ENCODE measurements at regions not wholly inside any gene's neighbourhood (a gene's known extent, or its start where the extent isn't known, plus 50 kb on each side); places are given as distances from the start of the nearest gene placed in this dataset.

DNA sequence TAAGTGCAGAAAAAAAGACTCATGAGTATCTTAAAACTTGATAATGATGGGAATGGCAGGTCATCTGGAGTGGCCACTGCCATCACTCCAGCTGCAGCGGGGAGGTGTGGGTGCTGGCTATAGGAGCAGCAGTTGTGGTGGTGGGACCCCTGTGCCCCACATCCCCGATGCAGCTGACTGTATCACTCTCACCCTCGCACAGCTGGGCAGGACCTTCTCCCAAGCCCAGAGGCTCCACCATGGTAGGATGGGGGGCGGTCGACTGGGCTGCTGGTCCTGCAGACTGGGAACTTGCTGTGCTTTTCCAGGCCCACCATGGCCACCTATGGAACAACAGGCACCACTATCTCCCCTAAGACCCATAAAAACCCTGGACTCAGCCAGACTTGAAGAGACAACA is 844.4 kb downstream of the SORCS1 start:
- TF ChIP-seq, protein P1, sequence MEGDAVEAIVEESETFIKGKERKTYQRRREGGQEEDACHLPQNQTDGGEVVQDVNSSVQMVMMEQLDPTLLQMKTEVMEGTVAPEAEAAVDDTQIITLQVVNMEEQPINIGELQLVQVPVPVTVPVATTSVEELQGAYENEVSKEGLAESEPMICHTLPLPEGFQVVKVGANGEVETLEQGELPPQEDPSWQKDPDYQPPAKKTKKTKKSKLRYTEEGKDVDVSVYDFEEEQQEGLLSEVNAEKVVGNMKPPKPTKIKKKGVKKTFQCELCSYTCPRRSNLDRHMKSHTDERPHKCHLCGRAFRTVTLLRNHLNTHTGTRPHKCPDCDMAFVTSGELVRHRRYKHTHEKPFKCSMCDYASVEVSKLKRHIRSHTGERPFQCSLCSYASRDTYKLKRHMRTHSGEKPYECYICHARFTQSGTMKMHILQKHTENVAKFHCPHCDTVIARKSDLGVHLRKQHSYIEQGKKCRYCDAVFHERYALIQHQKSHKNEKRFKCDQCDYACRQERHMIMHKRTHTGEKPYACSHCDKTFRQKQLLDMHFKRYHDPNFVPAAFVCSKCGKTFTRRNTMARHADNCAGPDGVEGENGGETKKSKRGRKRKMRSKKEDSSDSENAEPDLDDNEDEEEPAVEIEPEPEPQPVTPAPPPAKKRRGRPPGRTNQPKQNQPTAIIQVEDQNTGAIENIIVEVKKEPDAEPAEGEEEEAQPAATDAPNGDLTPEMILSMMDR (IDR thresholded peaks at IDR 0.05; ENCODE audit: insufficient read depth, low read length, poor library complexity, severe bottlenecking), result no peak
- TF ChIP-seq EZH2phosphoT487 (conservative IDR thresholded peaks at IDR 0.05; ENCODE audit: low read length), result no peak
